ENCODE measurements at regions not wholly inside any gene's neighbourhood (a gene's known extent, or its start where the extent isn't known, plus 50 kb on each side); places are given as distances from the start of the nearest gene placed in this dataset.

DNA sequence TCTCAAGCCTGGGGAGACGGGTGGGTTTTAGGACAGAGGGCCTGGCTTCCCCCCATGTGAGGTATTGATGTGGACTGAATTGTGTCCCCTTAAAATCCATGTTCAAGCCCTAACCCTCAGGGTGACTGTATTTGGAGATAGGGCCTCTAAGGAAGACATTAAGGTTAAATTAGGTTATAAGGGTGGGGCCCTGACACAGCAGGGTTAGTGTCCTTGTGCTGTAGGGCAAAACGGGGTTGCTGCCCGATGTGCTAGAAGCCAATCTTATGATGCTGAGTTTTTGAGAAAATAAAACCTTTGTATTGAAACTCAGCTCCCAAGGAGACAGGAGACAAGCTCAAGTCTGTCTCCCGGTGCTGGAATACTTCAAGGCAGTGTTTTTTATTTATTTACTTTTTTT is 71.1 kb upstream of the NUP50 start:
- ChIA-PET POLR2A (no interaction called here), CTCF (no interaction called here), RAD21 (ENCODE audit: low non-redundant PET in 1 of 2, low total read pairs in 2 of 2, uncharacterized antibody in 2 of 2, unreplicated experiment in 2 of 2) (no interaction called here)
- ATAC-seq (no peak), DNase-seq (ENCODE audit: low read depth, low spot score) (no peak)
- Histone ChIP-seq H3K27me3 (ENCODE audit: insufficient read depth, low read length) (no peaks in the 10 kb centered on the region), H3K9me3 (ENCODE audit: control insufficient read depth in 1 of 2, insufficient read depth in 1 of 2, low read depth in 1 of 2, low read length in 2 of 2) (no peaks in the 10 kb centered on the region), H3K4me1 (ENCODE audit: control insufficient read depth in 1 of 2, insufficient read depth in 2 of 2, low read length in 2 of 2) (no peaks in the 10 kb centered on the region), H3K9ac (ENCODE audit: low read length) (no peak overlapping the region), H3K79me2 (ENCODE audit: insufficient read depth, low read length) (no peaks in the 10 kb centered on the region), H4K20me1 (ENCODE audit: insufficient read depth) (no peaks in the 10 kb centered on the region), H3K27ac (ENCODE audit: low read depth, low read length) (no peak overlapping the region), H3K36me3 (ENCODE audit: control insufficient read depth in 1 of 2, insufficient read depth in 2 of 2, low read length in 2 of 2) (no peaks in the 10 kb centered on the region), H3K4me3 (replicated peaks in 1 of 2; ENCODE audit: low read depth in 1 of 2, low read length in 2 of 2) (no peak overlapping the region), H2AFZ (ENCODE audit: low read depth, low read length, poor library complexity, severe bottlenecking) (no peak overlapping the region), H3K4me2 (ENCODE audit: low read length) (no peak overlapping the region), H3K9me2 (ENCODE audit: insufficient read depth) (no peaks in the 10 kb centered on the region)
- intact Hi-C loops (cut with micrococcal nuclease): no loop called here
- BruUV-seq (replicated peaks): no TSS peak
- TF ChIP-seq JUND (IDR thresholded peaks at IDR 0.05) (no peak), CBX3 (IDR thresholded peaks at IDR 0.05; ENCODE audit: low read depth) (no peak), EGR1 (IDR thresholded peaks at IDR 0.05; ENCODE audit: low read depth) (no peak), POLR2A (IDR thresholded peaks at IDR 0.05; ENCODE audit: borderline replicate concordance, extremely low read depth, insufficient read depth, insufficient read length) (no peak), FOSL1 (IDR thresholded peaks at IDR 0.05; ENCODE audit: low read depth) (no peak), ZNF274 (IDR thresholded peaks at IDR 0.05; ENCODE audit: low read depth, low read length) (no peak)
- TF ChIP-seq, protein P1, sequence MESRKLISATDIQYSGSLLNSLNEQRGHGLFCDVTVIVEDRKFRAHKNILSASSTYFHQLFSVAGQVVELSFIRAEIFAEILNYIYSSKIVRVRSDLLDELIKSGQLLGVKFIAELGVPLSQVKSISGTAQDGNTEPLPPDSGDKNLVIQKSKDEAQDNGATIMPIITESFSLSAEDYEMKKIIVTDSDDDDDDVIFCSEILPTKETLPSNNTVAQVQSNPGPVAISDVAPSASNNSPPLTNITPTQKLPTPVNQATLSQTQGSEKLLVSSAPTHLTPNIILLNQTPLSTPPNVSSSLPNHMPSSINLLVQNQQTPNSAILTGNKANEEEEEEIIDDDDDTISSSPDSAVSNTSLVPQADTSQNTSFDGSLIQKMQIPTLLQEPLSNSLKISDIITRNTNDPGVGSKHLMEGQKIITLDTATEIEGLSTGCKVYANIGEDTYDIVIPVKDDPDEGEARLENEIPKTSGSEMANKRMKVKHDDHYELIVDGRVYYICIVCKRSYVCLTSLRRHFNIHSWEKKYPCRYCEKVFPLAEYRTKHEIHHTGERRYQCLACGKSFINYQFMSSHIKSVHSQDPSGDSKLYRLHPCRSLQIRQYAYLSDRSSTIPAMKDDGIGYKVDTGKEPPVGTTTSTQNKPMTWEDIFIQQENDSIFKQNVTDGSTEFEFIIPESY (IDR thresholded peaks at IDR 0.05; ENCODE audit: extremely low read depth, insufficient replicate concordance, low read length): no peak
- TF ChIP-seq, protein P2, sequence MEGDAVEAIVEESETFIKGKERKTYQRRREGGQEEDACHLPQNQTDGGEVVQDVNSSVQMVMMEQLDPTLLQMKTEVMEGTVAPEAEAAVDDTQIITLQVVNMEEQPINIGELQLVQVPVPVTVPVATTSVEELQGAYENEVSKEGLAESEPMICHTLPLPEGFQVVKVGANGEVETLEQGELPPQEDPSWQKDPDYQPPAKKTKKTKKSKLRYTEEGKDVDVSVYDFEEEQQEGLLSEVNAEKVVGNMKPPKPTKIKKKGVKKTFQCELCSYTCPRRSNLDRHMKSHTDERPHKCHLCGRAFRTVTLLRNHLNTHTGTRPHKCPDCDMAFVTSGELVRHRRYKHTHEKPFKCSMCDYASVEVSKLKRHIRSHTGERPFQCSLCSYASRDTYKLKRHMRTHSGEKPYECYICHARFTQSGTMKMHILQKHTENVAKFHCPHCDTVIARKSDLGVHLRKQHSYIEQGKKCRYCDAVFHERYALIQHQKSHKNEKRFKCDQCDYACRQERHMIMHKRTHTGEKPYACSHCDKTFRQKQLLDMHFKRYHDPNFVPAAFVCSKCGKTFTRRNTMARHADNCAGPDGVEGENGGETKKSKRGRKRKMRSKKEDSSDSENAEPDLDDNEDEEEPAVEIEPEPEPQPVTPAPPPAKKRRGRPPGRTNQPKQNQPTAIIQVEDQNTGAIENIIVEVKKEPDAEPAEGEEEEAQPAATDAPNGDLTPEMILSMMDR (IDR thresholded peaks at IDR 0.05 in 2 of 3, conservative IDR thresholded peaks at IDR 0.05 in 1 of 3; ENCODE audit: borderline replicate concordance in 1 of 3, insufficient read depth in 1 of 3, low read depth in 2 of 3, low read length in 2 of 3): no peak
- TF ChIP-seq, protein P3, sequence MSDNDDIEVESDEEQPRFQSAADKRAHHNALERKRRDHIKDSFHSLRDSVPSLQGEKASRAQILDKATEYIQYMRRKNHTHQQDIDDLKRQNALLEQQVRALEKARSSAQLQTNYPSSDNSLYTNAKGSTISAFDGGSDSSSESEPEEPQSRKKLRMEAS (IDR thresholded peaks at IDR 0.05): no peak

Data from HCT116 (cell line).